GM19455 (cell line): ENCODE measurements at regions not wholly inside any gene's neighbourhood (a gene's known extent, or its start where the extent isn't known, plus 50 kb on each side); places are given as distances from the start of the nearest gene placed in this dataset.

Experiments used
- ATAC-seq: cut with Tn5 transposase; IDR thresholded peaks from one replicate; pipeline ENCODE4 v1.9.1; 2021; ENCODE audit not compliant: unreplicated experiment

GRCh38 chr4:22336822-22337221 lies 179.0 kb downstream of the ADGRA3 start:
- ATAC-seq = no peak

GRCh38 chr4:22334155-22334554 lies 181.7 kb downstream of the ADGRA3 start:
- no peak for ATAC-seq

- no peak for ATAC-seq
Measured at GRCh38 chr4:22324422-22324821, 191.4 kb downstream of the ADGRA3 start.

DNA sequence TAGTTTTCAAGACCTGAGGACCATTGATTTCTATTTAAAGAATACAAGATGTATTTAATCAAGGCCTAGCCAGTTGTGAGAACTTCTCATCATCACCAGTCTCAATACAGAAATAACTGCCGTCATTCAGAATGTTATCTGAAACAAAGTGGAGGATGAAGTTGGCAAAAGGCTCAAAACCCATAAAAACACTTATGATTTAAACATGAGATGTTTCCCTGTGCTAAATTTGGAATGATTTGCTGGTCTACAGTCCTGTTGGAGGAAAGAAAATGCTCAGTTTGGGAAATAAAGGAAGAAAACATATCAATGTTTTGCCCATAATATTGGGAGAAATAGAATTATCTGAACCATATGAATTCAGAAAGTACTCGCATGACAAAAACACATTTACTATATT lies 192.2 kb downstream of the ADGRA3 start:
- no peak for ATAC-seq

GRCh38 chr4:22322996-22323395 lies 192.9 kb downstream of the ADGRA3 start:
- no peak for ATAC-seq

DNA sequence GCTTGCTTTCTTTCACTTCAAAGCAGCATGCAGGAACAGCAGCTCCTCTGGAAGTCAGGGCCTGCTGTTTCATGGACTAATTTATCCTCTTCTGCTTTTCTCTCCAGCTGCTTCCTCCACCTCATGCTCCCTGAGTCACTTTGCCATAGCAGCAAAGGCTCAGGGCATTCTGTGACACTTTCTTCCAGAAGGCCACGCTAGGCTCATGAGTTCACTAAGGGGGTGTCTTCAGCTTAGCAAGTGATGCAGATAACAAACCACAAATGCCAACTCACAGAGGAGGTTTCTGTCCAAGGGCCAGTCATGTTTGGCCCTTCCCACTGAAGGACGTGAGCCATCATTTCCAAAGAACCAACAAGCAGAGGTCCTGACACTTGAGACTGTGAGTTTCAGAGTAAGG lies 200.2 kb downstream of the ADGRA3 start:
- no peak for ATAC-seq

- no peak for ATAC-seq
Measured at GRCh38 chr4:22313976-22314375, 201.9 kb downstream of the ADGRA3 start.

- ATAC-seq = no peak
Measured at GRCh38 chr4:22312113-22312512, 203.8 kb downstream of the ADGRA3 start.

- ATAC-seq = no peak
Measured at GRCh38 chr4:22301253-22301652, 214.6 kb downstream of the ADGRA3 start.

- no peak for ATAC-seq
Measured at GRCh38 chr4:22299678-22300077, 216.2 kb downstream of the ADGRA3 start.

DNA sequence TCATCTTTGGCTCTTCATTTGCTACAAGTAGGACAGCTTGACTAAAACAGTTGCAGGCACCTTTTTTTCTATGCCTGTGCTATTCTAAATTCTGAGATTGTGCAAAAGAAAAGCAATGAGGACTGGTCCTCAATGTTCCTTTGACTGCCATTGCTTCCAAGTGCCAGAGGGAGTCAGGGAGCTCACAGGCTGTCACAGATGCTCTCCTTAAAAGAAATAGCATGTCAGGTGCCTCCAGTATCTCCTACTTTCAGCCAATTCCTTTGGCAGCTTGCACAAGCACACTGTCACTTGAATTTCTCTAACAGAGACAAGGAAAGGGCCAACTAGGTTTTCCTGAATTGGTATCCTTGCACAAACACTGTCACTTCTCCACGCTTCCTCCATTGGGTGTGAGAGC lies 228.2 kb downstream of the ADGRA3 start:
- no peak for ATAC-seq

GRCh38 chr4:22268350-22269025 lies 247.4 kb downstream of the ADGRA3 start:
- no peak for ATAC-seq

- no peak for ATAC-seq
Measured at GRCh38 chr4:22264261-22264660, 251.6 kb downstream of the ADGRA3 start.

DNA sequence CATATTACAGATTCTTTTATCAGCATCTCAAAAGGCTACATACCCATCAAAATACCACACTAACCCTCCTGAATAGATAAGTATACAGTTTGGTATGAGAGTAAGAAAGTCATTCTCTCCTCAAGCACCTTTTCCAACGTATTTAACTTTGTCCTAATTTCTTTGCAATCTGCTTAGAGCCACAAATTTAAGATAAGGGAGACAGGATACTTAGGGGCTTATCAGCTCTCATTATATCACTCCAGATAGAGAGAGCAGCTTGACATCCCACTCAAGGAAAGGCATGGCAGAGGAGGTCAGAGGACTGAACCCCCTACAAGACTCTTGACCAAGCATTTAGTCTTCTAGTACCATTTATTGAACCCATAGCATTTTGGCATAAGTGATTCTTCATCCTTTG lies 262.4 kb downstream of the ADGRA3 start:
- ATAC-seq = no peak

DNA sequence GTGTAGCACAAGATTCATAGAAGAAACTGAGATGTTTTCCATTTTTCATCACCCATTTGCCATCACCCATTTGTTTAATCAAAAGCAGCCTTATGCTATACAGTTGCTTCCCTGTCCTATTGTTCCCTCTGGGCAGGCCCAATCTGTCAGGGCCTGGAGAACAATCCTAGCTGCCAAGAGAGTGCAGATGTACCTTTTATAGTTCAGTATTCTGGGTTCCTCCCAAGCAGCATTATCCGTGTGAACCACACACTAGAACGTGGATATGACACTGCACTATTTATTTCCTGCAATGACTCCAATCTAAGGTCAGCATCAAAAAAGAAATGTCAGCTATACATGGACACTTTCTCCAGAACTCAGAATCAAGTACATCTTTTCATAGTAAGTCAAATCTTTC lies 269.0 kb downstream of the ADGRA3 start:
- ATAC-seq = no peak

GRCh38 chr4:22245294-22245693 lies 270.6 kb downstream of the ADGRA3 start:
- ATAC-seq = no peak

- no peak for ATAC-seq
Measured at GRCh38 chr4:22241415-22241814, 274.5 kb downstream of the ADGRA3 start.

DNA sequence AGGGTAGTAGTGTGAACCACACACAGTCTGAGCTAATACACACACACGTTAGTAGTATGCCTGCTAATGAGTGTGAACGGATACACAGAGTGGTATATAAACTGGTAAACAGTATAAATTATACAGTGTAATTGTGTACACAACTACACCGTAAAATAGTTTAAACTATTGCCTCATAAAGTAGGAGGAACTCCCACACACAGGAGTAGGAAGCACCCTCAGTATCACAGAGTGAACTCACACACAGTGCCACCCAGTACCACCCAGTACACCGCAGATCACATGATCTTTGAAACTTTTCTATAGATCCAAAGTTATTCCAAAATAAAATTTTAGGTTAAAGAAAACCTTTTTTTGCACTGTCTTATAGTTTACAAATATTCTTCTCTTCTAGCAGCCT lies 275.1 kb downstream of the ADGRA3 start:
- ATAC-seq = no peak

GRCh38 chr4:22238742-22239141 lies 277.1 kb downstream of the ADGRA3 start:
- no peak for ATAC-seq

DNA sequence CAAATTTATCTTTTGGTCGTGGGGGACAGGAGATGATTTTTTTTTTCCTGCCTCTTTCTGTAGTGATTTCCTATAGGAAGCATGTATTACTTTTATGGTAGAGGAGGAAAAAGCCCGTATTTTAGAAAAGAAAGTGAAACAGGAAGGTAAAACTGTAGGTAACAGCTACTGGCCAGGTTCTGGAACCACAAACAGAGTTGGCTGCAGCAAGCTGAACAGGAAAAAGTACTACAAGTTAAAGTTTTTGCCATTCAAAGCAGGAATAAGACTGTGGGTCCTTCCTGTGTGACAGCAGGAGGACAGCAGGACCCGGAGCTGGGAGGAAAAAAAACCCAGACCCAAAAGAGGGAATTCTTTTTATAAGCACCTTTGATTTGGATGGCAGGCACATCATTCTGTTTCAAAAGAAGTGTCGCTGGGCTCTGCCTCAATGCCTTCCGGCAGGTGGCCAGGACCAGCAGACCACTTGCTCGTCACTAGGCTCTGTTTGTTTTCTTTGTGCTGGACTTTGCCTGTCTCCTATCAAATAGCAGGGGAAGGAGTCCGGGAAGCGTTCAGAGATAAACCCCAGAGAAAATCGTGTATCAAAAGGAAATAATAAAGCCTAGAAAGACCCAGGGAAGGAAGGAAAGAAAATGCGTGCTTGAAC lies 277.9 kb downstream of the ADGRA3 start:
- no peak for ATAC-seq

GRCh38 chr4:22237155-22237751 lies 278.6 kb downstream of the ADGRA3 start:
- no peak for ATAC-seq

GRCh38 chr4:22235698-22236097 lies 280.2 kb downstream of the ADGRA3 start:
- no peak for ATAC-seq

- no peak for ATAC-seq
Measured at GRCh38 chr4:22233230-22233629, 282.6 kb downstream of the ADGRA3 start.
